Loucy (cell line): ENCODE measurements at regions not wholly inside any gene's neighbourhood (a gene's known extent, or its start where the extent isn't known, plus 50 kb on each side); places are given as distances from the start of the nearest gene placed in this dataset.

ENCODE experiments used
- CTCF ChIP-seq: fragments of 200-600 bp; sonication (generic); conservative IDR thresholded peaks from 2 replicates; pipeline ENCODE4 v1.5.1; 2014; ENCODE audit warnings: mild to moderate bottlenecking, antibody characterized with exemption, low read length
- EZH2phosphoT487 ChIP-seq: fragments of 200-600 bp; IDR thresholded peaks from 2 replicates; pipeline ENCODE4 v1.6.1; 2018; ENCODE audit warnings: antibody characterized with exemption, mild to moderate bottlenecking, moderate library complexity, borderline replicate concordance

GRCh38 chr6:1096967-1097765 lies 214.7 kb upstream of the FOXQ1 start:
- TF ChIP-seq CTCF (no peak), EZH2phosphoT487 (no peak)
